ENCODE measurements at regions not wholly inside any gene's neighbourhood (a gene's known extent, or its start where the extent isn't known, plus 50 kb on each side); places are given as distances from the start of the nearest gene placed in this dataset.

DNA sequence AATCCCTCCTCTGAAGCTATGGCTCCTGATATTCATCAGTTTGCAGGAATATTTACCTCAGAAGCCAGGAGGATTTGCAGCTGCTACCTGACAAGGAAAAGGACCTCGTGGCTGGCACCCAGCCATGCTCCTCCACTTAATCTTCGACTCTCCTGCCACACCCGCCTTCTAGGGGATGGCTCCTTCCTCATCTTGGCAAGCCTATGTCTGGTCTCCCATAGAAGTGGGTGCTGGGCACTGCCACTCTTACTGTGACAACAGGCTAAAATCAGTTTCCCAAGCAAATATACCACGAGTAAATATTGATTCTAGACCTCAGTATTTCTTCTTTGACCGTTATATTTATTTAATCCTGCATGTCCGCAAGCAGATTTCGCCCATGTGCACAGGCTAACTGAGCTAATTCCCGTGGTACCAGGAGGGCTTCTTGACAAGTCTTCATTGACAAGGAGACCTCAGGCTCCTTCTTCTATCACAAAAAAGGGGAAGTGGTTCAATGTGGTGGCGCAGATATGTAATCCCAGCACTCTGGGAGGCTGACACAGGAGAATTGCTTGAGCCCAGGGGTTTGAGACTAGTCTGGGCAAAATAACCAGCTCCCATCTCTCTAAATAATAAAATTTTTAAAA is 52.6 kb upstream of the DCTD start (continued):
- TF ChIP-seq, protein P1, sequence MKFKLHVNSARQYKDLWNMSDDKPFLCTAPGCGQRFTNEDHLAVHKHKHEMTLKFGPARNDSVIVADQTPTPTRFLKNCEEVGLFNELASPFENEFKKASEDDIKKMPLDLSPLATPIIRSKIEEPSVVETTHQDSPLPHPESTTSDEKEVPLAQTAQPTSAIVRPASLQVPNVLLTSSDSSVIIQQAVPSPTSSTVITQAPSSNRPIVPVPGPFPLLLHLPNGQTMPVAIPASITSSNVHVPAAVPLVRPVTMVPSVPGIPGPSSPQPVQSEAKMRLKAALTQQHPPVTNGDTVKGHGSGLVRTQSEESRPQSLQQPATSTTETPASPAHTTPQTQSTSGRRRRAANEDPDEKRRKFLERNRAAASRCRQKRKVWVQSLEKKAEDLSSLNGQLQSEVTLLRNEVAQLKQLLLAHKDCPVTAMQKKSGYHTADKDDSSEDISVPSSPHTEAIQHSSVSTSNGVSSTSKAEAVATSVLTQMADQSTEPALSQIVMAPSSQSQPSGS (CRISPR knock-in tag; IDR thresholded peaks at IDR 0.05), result no peak
- no peak for TF ChIP-seq ZSCAN9 (CRISPR knock-in tag; IDR thresholded peaks at IDR 0.05; ENCODE audit: borderline replicate concordance)

DNA sequence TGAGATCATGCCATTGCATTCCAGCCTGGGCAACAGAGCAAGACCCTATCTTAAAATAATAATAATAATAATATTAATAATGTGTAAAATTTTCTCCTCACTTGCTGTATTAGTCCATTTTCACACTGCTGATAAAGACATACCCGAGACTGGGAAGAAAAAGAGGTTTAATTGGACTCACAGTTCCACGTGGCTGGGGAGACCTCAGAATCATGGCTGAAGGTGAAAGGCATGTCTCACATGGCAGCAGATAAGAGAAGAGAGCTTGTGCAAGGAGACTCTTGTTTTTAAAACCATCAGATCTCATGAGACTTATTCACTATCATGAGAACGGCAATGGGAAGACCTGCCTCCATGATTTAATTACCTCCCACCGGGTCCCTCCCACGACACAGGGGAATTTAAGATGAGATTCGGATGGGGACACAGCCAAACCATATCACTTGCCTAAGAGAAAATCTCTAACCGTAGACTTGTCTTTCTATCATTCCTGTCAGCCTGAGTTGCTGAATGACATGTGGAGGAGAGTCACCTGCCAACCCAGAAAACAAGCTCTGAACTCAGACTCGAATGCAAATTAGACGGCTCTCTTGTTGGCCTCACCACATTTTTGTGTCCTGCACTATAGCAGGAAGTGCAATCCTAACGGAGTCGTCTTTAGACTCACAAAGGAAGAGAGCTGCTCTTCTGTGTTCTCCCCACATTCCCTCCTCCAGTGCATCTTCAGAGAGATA is 51.9 kb upstream of the DCTD start:
- no peak overlapping the region for H3K27ac ChIP-seq (ENCODE audit: extremely low read length, insufficient read depth, low read length)
- POLR2A ChIA-PET, result interaction anchor here (0.6 kb wide), 1 partner anchor 311 kb away, joined by 5 read pairs; no protein-coding TSS in a partner anchor
- no peak overlapping the region for H3K4me2 ChIP-seq (ENCODE audit: low read depth, low read length)
- H3K4me1 ChIP-seq (ENCODE audit: insufficient read depth, low read length), result no peaks in the 10 kb centered on the region
- TF ChIP-seq, protein P2, sequence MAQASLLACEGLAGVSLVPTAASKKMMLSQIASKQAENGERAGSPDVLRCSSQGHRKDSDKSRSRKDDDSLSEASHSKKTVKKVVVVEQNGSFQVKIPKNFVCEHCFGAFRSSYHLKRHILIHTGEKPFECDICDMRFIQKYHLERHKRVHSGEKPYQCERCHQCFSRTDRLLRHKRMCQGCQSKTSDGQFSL (CRISPR knock-in tag; IDR thresholded peaks at IDR 0.05), result no peak
- TF ChIP-seq NCOA1 (CRISPR knock-in tag; IDR thresholded peaks at IDR 0.05), result no peak
- peaks cover 0 to 11% of the 10 kb centered on the region in 2 experiments; a peak in 1 of 5 replicates for H3K27me3 ChIP-seq (ENCODE audit: control insufficient read depth in 1 of 2, insufficient read depth in 2 of 2, low read length in 2 of 2)
- intact Hi-C loops (cut with micrococcal nuclease; ENCODE audit: unreplicated experiment) (no loop called here), in situ Hi-C loops (cut with HindIII; ENCODE audit: extremely low pct_ligation_motif_present, low pct_unique_long_range_greater_than_20kb) (no loop called here)
- no peaks in the 10 kb centered on the region for H3K79me2 ChIP-seq (ENCODE audit: insufficient read depth, low read length)
- no peaks in the 10 kb centered on the region for H4K20me1 ChIP-seq (ENCODE audit: insufficient read depth, low read length)
- no peak for ATAC-seq
- no peak for DNase-seq (ENCODE audit: low spot score)
- no peak for FAIRE-seq
- no TSS peak for BruUV-seq (replicated peaks)
- CTCF ChIA-PET (ENCODE audit: low intra/inter-chr PET ratio, low total read pairs), result no interaction called here
- H3K36me3 ChIP-seq (replicated peaks in 1 of 2; ENCODE audit: control insufficient read depth in 1 of 2, insufficient read depth in 2 of 2, low read length in 2 of 2), result no peaks in the 10 kb centered on the region
- H3K4me3 ChIP-seq (replicated peaks in 1 of 3; ENCODE audit: insufficient read depth in 1 of 3, low read depth in 2 of 3, low read length in 3 of 3), result no peak overlapping the region
- no peaks in the 10 kb centered on the region for H3K9me3 ChIP-seq (ENCODE audit: low read length)
- no peak overlapping the region for H2AFZ ChIP-seq (ENCODE audit: low read length)
- H3K9ac ChIP-seq (ENCODE audit: insufficient read depth, low read depth, low read length), result no peak overlapping the region
- 23% methylated on average over 11 of the region's 11 CpGs for WGBS (ENCODE audit: low lambda C conversion rate)

Measured in HepG2 (cell line).